Endothelial cell of umbilical vein (primary cell): ENCODE measurements at regions not wholly inside any gene's neighbourhood (a gene's known extent, or its start where the extent isn't known, plus 50 kb on each side); places are given as distances from the start of the nearest gene placed in this dataset.

Experiments used
- BruUV-seq: library from RNA; stranded (reverse); fragments of 400-500 nt; replicated peaks from 2 replicates; lab custom pipeline; 2021; lab: Mats Ljungman, UMichigan
- CTCF ChIA-PET: fragments of 300-600, 350-600 bp; sonication (Branson Sonifier 250); formaldehyde crosslinking; loops from one replicate; lab custom pipeline; 2021; ENCODE audit warnings: antibody characterized with exemption, inconsistent platforms; lab: Charles Lee
- POLR2A ChIA-PET: fragments of 300-600, 350-600 bp; sonication (Branson Sonifier 250); formaldehyde crosslinking; loops from one replicate; lab custom pipeline; 2021; ENCODE audit warnings: antibody characterized with exemption, inconsistent platforms; lab: Charles Lee
- DNase-seq: peaks from one replicate; pipeline ENCODE4 v3.0.0-alpha.2; 2011; ENCODE audit warnings: low read depth, low spot score
- FAIRE-seq: peaks from 2 replicates; lab custom pipeline; 2011; peaks lifted over from hg19 to GRCh38; lab: Jason Lieb, UNC
- H2AFZ ChIP-seq: 2 replicates; pipeline ENCODE4 v1.6.0; 2012; ENCODE audit warnings: low read depth, low read length, control low read depth, inconsistent platforms
- H3K27ac ChIP-seq: 2 replicates; pipeline ENCODE4 v1.5.1; 2011; ENCODE audit warnings: low read depth, mild to moderate bottlenecking, control low read depth, low read length, moderate library complexity; ENCODE audit not compliant: insufficient read depth
- H3K27me3 ChIP-seq, 2 experiments: 2 replicates each; pipeline versions ENCODE4 v1.6.0 to v1.6.1; 2011; ENCODE audit warnings: low read length in 2 of 2, mixed read lengths in 1 of 2; ENCODE audit not compliant: control insufficient read depth in 2 of 2, insufficient read depth in 2 of 2
- H3K36me3 ChIP-seq, 2 experiments: 2 replicates in 1 of 2; 3 replicates in 1 of 2; pipeline ENCODE4 v1.5.1; 2011; ENCODE audit warnings: low read length in 2 of 2, mild to moderate bottlenecking in 1 of 2, moderate library complexity in 1 of 2; ENCODE audit not compliant: control insufficient read depth in 2 of 2, insufficient read depth in 2 of 2; ENCODE audit errors: extremely low read depth in 1 of 2
- H3K4me1 ChIP-seq: 3 replicates; pipeline ENCODE4 v1.5.1; 2011; ENCODE audit warnings: mild to moderate bottlenecking, low read length; ENCODE audit not compliant: control insufficient read depth, insufficient read depth; ENCODE audit errors: extremely low read depth
- H3K4me2 ChIP-seq: 2 replicates; pipeline ENCODE4 v1.6.1; 2011; ENCODE audit warnings: low read length, control low read depth, mixed read lengths; ENCODE audit not compliant: insufficient read depth
- H3K4me3 ChIP-seq, 3 experiments: fragments of 200-600 bp in 1 of 3; sonication (generic), shearing (Covaris generic) in 1 of 3; replicated peaks in 1 of 3; 2 replicates each; pipeline ENCODE4 v1.5.1; 2011 to 2016; ENCODE audit warnings: control low read depth in 3 of 3, low read length in 3 of 3, mild to moderate bottlenecking in 2 of 3, inconsistent platforms in 1 of 3, low read depth in 1 of 3, moderate library complexity in 1 of 3; ENCODE audit not compliant: insufficient read depth in 1 of 3
- H3K79me2 ChIP-seq: 2 replicates; pipeline ENCODE4 v1.6.0; 2012; ENCODE audit warnings: low read length, inconsistent platforms; ENCODE audit not compliant: control insufficient read depth, insufficient read depth
- H3K9ac ChIP-seq: replicated peaks from 2 replicates; pipeline ENCODE3; 2011; ENCODE audit warnings: low read length, control low read depth; ENCODE audit not compliant: insufficient read depth; ENCODE audit errors: extremely low read depth
- H3K9me1 ChIP-seq: replicated peaks from 3 replicates; pipeline ENCODE4 v1.6.0; 2011; ENCODE audit warnings: mild to moderate bottlenecking, low read length; ENCODE audit not compliant: control insufficient read depth, insufficient read depth; ENCODE audit errors: extremely low read depth
- H3K9me3 ChIP-seq: replicated peaks from 2 replicates; pipeline ENCODE4 v1.5.1; 2012; ENCODE audit warnings: low read length, inconsistent platforms; ENCODE audit not compliant: control insufficient read depth, insufficient read depth
- H4K20me1 ChIP-seq: replicated peaks from 2 replicates; pipeline ENCODE3; 2011; ENCODE audit warnings: mild to moderate bottlenecking, low read length; ENCODE audit not compliant: control insufficient read depth, insufficient read depth; ENCODE audit errors: extremely low read depth
- EZH2 ChIP-seq: IDR thresholded peaks from 2 replicates; pipeline ENCODE4 v1.6.1; 2012; ENCODE audit warnings: borderline replicate concordance, low read depth, mild to moderate bottlenecking, moderate library complexity, low read length, inconsistent platforms; ENCODE audit not compliant: severe bottlenecking
- FOS ChIP-seq: IDR thresholded peaks from 2 replicates; pipeline ENCODE4 v1.6.1; 2011; ENCODE audit warnings: mild to moderate bottlenecking, low read length, moderate library complexity, borderline replicate concordance; ENCODE audit not compliant: insufficient read depth
- GATA2 ChIP-seq: IDR thresholded peaks from 2 replicates; pipeline ENCODE4 v1.7.0; 2011; ENCODE audit warnings: low read depth, mild to moderate bottlenecking, moderate library complexity, mixed read lengths, low read length; ENCODE audit not compliant: insufficient read length, insufficient read depth
- JUN ChIP-seq: IDR thresholded peaks from 2 replicates; pipeline ENCODE4 v1.6.1; 2011; ENCODE audit warnings: borderline replicate concordance, low read depth; ENCODE audit not compliant: insufficient read length, insufficient read depth
- MAX ChIP-seq: IDR thresholded peaks from 2 replicates; pipeline ENCODE4 v1.6.1; 2011; ENCODE audit not compliant: insufficient read depth, insufficient read length
- MYC ChIP-seq: IDR thresholded peaks from one replicate; pipeline ENCODE4 v1.6.1; 2011; ENCODE audit warnings: mild to moderate bottlenecking, low read depth, low read length
- POLR2A ChIP-seq: IDR thresholded peaks from 2 replicates; pipeline ENCODE4 v1.6.1; 2012; ENCODE audit warnings: low read depth, mild to moderate bottlenecking, control low read depth, low read length
- POLR2AphosphoS5 ChIP-seq: IDR thresholded peaks from 2 replicates; pipeline ENCODE4 v1.6.1; 2012; ENCODE audit warnings: low read depth, mild to moderate bottlenecking, control low read depth, low read length, moderate library complexity; ENCODE audit not compliant: insufficient read depth
- dilution Hi-C: fragments of 300-500 bp; cut with MboI; formaldehyde crosslinking; loops from one replicate; pipeline ENCODE4 v1.15.0; 2019; ENCODE audit warnings: low sequenced_read_pairs; ENCODE audit not compliant: extremely low pct_ligation_motif_present
- intact Hi-C: fragments of 100-400 bp; cut with micrococcal nuclease; formaldehyde crosslinking; loops from one replicate; pipeline ENCODE4 v1.10.0; 2022
- TF ChIP-seq, protein P1 (sequence below), 2 donors: IDR thresholded peaks; 1 replicate in 1 of 2; 2 replicates in 1 of 2; pipeline ENCODE4 v1.5.1; 2011; ENCODE audit warnings: low read length in 2 of 2, mild to moderate bottlenecking in 2 of 2, moderate library complexity in 2 of 2, control low read depth in 1 of 2, inconsistent platforms in 1 of 2, low read depth in 1 of 2; ENCODE audit not compliant: insufficient read depth in 1 of 2; ENCODE audit errors: extremely low read depth in 1 of 2

- no peak for FAIRE-seq
- Histone ChIP-seq H3K79me2 (no peaks in the 10 kb centered on the region), H3K9me3 (no peaks in the 10 kb centered on the region), H3K4me2 (no peak overlapping the region), H3K27me3 (peaks cover 0 to 4% of the 10 kb centered on the region in 2 experiments), H3K36me3 (no peaks in the 10 kb centered on the region), H2AFZ (no peak overlapping the region), H3K4me3 (no peak overlapping the region), H3K9ac (no peak overlapping the region), H4K20me1 (no peaks in the 10 kb centered on the region), H3K4me1 (no peaks in the 10 kb centered on the region), H3K27ac (no peak overlapping the region), H3K9me1 (no peaks in the 10 kb centered on the region)
- BruUV-seq = no TSS peak
- no peak for DNase-seq
- POLR2A ChIA-PET = no interaction called here
- CTCF ChIA-PET = no interaction called here
- TF ChIP-seq GATA2 = no peak
- dilution Hi-C loops (no loop called here), intact Hi-C loops (no loop called here)
Measured at GRCh38 chr2:120491111-120491625, 145.2 kb downstream of the INHBB start.

DNA sequence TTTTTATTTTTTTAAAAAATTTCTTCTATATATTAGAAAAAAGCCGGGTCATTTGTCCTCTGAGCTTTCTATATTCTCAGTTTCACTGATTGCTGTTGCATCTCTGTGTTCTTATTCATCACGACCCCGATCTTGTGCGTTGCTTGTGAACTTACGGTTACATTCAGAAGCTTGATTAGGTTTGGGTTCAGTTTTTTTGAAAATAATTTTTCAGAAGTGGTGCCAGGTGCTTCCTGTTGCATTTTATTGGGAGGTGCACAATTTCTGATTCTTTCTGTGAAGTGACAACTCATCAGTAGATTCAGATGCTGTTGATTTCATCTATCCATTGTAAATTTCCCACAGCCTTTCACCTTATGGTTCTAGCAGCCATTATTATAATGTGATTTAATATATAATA is 147.3 kb downstream of the INHBB start:
- Histone ChIP-seq H3K9me3 (no peaks in the 10 kb centered on the region), H3K36me3 (no peaks in the 10 kb centered on the region), H3K4me3 (no peak overlapping the region), H3K9ac (no peak overlapping the region), H2AFZ (no peak overlapping the region), H3K79me2 (no peaks in the 10 kb centered on the region), H3K27ac (no peak overlapping the region), H3K9me1 (no peaks in the 10 kb centered on the region), H3K4me2 (no peak overlapping the region), H3K27me3 (peaks cover 4 to 5% of the 10 kb centered on the region in 2 experiments), H4K20me1 (no peaks in the 10 kb centered on the region), H3K4me1 (no peaks in the 10 kb centered on the region)
- no peak for FAIRE-seq
- DNase-seq = no peak
- ChIA-PET POLR2A (no interaction called here), CTCF (interaction anchor here (2.1 kb wide), 1 partner anchor 28 kb away, joined by 4 read pairs; no protein-coding TSS in a partner anchor)
- intact Hi-C loops (no loop called here), dilution Hi-C loops (no loop called here)
- no TSS peak for BruUV-seq
- TF ChIP-seq JUN (no peak), MAX (no peak), MYC (no peak), EZH2 (no peak), GATA2 (no peak), FOS (no peak), POLR2AphosphoS5 (no peak), POLR2A (no peak)
- TF ChIP-seq, protein P1, sequence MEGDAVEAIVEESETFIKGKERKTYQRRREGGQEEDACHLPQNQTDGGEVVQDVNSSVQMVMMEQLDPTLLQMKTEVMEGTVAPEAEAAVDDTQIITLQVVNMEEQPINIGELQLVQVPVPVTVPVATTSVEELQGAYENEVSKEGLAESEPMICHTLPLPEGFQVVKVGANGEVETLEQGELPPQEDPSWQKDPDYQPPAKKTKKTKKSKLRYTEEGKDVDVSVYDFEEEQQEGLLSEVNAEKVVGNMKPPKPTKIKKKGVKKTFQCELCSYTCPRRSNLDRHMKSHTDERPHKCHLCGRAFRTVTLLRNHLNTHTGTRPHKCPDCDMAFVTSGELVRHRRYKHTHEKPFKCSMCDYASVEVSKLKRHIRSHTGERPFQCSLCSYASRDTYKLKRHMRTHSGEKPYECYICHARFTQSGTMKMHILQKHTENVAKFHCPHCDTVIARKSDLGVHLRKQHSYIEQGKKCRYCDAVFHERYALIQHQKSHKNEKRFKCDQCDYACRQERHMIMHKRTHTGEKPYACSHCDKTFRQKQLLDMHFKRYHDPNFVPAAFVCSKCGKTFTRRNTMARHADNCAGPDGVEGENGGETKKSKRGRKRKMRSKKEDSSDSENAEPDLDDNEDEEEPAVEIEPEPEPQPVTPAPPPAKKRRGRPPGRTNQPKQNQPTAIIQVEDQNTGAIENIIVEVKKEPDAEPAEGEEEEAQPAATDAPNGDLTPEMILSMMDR (IDR thresholded peaks at IDR 0.05; ENCODE audit: extremely low read depth in 1 of 2, insufficient read depth in 1 of 2, low read depth in 1 of 2, low read length in 2 of 2) = no peak
